ENCODE measurements at regions not wholly inside any gene's neighbourhood (a gene's known extent, or its start where the extent isn't known, plus 50 kb on each side); places are given as distances from the start of the nearest gene placed in this dataset.
A peak's percentile ranks its signal among the peaks of the same experiment; 100 is the strongest.

DNA sequence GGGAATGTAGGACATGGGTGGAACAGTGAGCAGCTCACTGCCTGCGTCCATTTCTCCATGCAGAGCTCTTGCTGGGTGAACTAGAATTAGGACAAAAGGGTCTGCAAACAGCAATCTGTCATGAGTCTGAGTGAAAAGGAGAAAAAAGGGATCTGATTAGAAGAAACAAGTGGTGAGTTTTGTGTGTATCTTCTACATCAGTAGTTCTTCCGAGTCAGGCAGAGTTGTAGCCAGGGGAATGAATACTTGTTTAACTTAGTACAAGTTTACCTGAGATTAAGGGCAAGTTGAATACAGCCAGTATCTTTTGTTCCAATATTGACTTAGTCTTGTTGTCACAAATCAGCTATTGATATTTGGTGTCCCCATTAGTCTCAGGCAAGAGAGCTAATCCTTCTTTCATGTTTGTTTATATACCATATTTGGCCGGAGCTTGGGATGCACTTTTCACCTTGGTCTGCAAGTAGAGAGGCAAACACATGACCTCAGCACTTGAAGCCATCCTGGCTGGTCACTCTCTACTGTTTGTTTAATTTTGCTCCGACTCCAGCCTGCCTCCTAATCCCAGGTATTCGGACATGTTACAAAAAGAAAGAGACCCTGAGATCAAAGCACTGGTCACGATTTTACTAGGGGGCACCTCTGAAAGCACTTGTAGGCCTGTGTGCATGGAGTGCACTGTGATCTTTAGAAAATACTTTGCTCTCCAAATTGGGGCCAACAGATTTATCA, 211.0 kb upstream of the NT5C1B start (continued):
- TF ChIP-seq STAG1 (CRISPR knock-in tag; IDR thresholded peaks at IDR 0.05) (peak; percentile 27), SAFB2 (CRISPR knock-in tag; IDR thresholded peaks at IDR 0.05; ENCODE audit: borderline replicate concordance, low read depth) (peak; percentile 44; the same call in 1 of the 2 replicates), ZMYM2 (CRISPR knock-in tag; IDR thresholded peaks at IDR 0.05) (peak; percentile 70; the same call in 1 of the 2 replicates), BRCA1 (CRISPR knock-in tag; IDR thresholded peaks at IDR 0.05) (peak; percentile 34; the same call in 1 of the 2 replicates), NBN (conservative IDR thresholded peaks at IDR 0.05) (no peak), ZFYVE20 (CRISPR knock-in tag; IDR thresholded peaks at IDR 0.05; ENCODE audit: borderline replicate concordance, low read depth) (no peak), TAF1 (CRISPR knock-in tag; IDR thresholded peaks at IDR 0.05) (peak; percentile 25; the same call in 1 of the 2 replicates), PPARG (CRISPR knock-in tag; conservative IDR thresholded peaks at IDR 0.05) (peak; percentile 93), JDP2 (CRISPR knock-in tag; IDR thresholded peaks at IDR 0.05; ENCODE audit: borderline replicate concordance) (peak; percentile 97), ZNF335 (CRISPR knock-in tag; IDR thresholded peaks at IDR 0.05) (peak; percentile 86), ZNF749 (CRISPR knock-in tag; IDR thresholded peaks at IDR 0.05; ENCODE audit: borderline replicate concordance) (peak; percentile 96; the same call in 1 of the 2 replicates), JUND (CRISPR knock-in tag; IDR thresholded peaks at IDR 0.05) (peak; percentile 95; the same call in 1 of the 2 replicates), ZNF780A (CRISPR knock-in tag; IDR thresholded peaks at IDR 0.05) (peak; percentile 97), TCF7L2 (IDR thresholded peaks at IDR 0.05; ENCODE audit: low read depth, low read length) (peak; percentile 99), ZNF652 (CRISPR knock-in tag; IDR thresholded peaks at IDR 0.05; ENCODE audit: borderline replicate concordance, low read depth) (peak; percentile 70), FOSL2 (CRISPR knock-in tag; IDR thresholded peaks at IDR 0.05) (peak; percentile 88), REPIN1 (CRISPR knock-in tag; IDR thresholded peaks at IDR 0.05; ENCODE audit: borderline replicate concordance, low read depth) (peak; percentile 99), ZNF33B (CRISPR knock-in tag; IDR thresholded peaks at IDR 0.05) (no peak; the same call in 1 of the 2 replicates), ZNF180 (CRISPR knock-in tag; IDR thresholded peaks at IDR 0.05; ENCODE audit: borderline replicate concordance, low read depth) (no peak), ELF1 (CRISPR knock-in tag; IDR thresholded peaks at IDR 0.05) (peak; percentile 67; the same call in 1 of the 2 replicates), SIN3B (IDR thresholded peaks at IDR 0.05; ENCODE audit: low read length) (no peak)
- TF ChIP-seq, protein P1, sequence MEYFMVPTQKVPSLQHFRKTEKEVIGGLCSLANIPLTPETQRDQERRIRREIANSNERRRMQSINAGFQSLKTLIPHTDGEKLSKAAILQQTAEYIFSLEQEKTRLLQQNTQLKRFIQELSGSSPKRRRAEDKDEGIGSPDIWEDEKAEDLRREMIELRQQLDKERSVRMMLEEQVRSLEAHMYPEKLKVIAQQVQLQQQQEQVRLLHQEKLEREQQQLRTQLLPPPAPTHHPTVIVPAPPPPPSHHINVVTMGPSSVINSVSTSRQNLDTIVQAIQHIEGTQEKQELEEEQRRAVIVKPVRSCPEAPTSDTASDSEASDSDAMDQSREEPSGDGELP (IDR thresholded peaks at IDR 0.05; ENCODE audit: borderline replicate concordance, low read depth): peak; percentile 80; the same call in 1 of the 2 replicates
- TF ChIP-seq, protein P2, sequence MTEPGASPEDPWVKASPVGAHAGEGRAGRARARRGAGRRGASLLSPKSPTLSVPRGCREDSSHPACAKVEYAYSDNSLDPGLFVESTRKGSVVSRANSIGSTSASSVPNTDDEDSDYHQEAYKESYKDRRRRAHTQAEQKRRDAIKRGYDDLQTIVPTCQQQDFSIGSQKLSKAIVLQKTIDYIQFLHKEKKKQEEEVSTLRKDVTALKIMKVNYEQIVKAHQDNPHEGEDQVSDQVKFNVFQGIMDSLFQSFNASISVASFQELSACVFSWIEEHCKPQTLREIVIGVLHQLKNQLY (CRISPR knock-in tag; IDR thresholded peaks at IDR 0.05): peak; percentile 87
- TF ChIP-seq, protein P3, sequence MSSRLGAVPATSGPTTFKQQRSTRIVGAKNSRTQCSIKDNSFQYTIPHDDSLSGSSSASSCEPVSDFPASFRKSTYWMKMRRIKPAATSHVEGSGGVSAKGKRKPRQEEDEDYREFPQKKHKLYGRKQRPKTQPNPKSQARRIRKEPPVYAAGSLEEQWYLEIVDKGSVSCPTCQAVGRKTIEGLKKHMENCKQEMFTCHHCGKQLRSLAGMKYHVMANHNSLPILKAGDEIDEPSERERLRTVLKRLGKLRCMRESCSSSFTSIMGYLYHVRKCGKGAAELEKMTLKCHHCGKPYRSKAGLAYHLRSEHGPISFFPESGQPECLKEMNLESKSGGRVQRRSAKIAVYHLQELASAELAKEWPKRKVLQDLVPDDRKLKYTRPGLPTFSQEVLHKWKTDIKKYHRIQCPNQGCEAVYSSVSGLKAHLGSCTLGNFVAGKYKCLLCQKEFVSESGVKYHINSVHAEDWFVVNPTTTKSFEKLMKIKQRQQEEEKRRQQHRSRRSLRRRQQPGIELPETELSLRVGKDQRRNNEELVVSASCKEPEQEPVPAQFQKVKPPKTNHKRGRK (CRISPR knock-in tag; IDR thresholded peaks at IDR 0.05): peak; percentile 73; the same call in 1 of the 2 replicates
- TF ChIP-seq, protein P4, sequence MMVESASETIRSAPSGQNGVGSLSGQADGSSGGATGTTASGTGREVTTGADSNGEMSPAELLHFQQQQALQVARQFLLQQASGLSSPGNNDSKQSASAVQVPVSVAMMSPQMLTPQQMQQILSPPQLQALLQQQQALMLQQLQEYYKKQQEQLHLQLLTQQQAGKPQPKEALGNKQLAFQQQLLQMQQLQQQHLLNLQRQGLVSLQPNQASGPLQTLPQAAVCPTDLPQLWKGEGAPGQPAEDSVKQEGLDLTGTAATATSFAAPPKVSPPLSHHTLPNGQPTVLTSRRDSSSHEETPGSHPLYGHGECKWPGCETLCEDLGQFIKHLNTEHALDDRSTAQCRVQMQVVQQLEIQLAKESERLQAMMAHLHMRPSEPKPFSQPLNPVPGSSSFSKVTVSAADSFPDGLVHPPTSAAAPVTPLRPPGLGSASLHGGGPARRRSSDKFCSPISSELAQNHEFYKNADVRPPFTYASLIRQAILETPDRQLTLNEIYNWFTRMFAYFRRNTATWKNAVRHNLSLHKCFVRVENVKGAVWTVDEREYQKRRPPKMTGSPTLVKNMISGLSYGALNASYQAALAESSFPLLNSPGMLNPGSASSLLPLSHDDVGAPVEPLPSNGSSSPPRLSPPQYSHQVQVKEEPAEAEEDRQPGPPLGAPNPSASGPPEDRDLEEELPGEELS (CRISPR knock-in tag; IDR thresholded peaks at IDR 0.05): peak; percentile 100
- TF ChIP-seq, protein P5, sequence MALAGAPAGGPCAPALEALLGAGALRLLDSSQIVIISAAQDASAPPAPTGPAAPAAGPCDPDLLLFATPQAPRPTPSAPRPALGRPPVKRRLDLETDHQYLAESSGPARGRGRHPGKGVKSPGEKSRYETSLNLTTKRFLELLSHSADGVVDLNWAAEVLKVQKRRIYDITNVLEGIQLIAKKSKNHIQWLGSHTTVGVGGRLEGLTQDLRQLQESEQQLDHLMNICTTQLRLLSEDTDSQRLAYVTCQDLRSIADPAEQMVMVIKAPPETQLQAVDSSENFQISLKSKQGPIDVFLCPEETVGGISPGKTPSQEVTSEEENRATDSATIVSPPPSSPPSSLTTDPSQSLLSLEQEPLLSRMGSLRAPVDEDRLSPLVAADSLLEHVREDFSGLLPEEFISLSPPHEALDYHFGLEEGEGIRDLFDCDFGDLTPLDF (CRISPR knock-in tag; IDR thresholded peaks at IDR 0.05): no peak
